ENCODE measurements at regions not wholly inside any gene's neighbourhood (a gene's known extent, or its start where the extent isn't known, plus 50 kb on each side); places are given as distances from the start of the nearest gene placed in this dataset.

DNA sequence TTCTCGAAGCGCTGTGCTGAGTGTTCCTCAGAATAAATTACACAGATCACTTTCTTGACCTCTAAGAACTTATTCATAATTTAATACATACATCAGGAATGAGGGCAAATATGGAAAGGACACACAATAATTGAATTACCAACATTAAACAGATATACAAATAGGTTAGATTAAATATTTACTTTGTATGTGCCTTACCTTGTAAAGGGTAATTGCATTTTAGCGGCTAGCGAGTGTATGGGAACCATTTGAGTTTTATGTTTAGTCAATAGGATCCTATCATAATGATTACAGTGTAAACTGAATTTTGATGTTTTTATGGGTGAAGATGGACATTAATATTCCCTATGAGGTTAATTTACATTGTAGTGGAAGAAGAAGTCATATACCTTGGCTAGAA, 1187.1 kb upstream of the WWC1 start:
- TF ChIP-seq CTCF (optimal IDR thresholded peaks at IDR 0.05 in 1 of 3, IDR thresholded peaks at IDR 0.05 in 1 of 3, conservative IDR thresholded peaks at IDR 0.05 in 1 of 3; ENCODE audit: extremely low read depth in 1 of 3, insufficient read depth in 2 of 3, low read length in 3 of 3) = no peak
- TF ChIP-seq EZH2 (IDR thresholded peaks at IDR 0.05; ENCODE audit: low read length) = no peak

Measured in keratinocyte (primary cell).